ENCODE measurements at regions not wholly inside any gene's neighbourhood (a gene's known extent, or its start where the extent isn't known, plus 50 kb on each side); places are given as distances from the start of the nearest gene placed in this dataset.

DNA sequence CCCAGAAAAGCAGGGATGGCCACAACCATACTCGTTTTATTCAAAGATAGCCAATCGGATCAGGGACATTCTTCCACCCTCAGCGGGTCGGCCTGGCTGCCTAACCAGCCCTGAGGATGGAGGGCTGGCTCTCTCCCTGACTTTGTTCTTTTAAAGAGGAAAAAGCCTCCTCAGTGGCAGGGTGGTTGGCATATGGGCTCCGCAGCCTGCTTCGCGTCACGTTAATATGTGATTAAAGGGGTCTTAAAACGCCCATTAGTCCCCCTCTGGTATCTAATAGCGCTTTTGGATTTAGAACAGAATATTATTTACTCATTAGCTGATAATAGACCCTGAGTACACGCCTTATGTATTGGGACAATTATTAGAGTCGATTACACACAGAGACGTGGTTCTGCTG is 199.4 kb downstream of the PHETA1 start:
- no peak for TF ChIP-seq SP1 (IDR thresholded peaks at IDR 0.05)
- TF ChIP-seq ELF4 (IDR thresholded peaks at IDR 0.05): no peak
- TF ChIP-seq LEF1 (IDR thresholded peaks at IDR 0.05; ENCODE audit: borderline replicate concordance): no peak
- TF ChIP-seq FOXM1 (IDR thresholded peaks at IDR 0.05; ENCODE audit: borderline replicate concordance): no peak
- TF ChIP-seq FOXA1 (IDR thresholded peaks at IDR 0.05): no peak
- no peak for TF ChIP-seq FOXK2 (IDR thresholded peaks at IDR 0.05)
- TF ChIP-seq PKNOX1 (IDR thresholded peaks at IDR 0.05): no peak
- no peak for TF ChIP-seq ZNF384 (IDR thresholded peaks at IDR 0.05)
- TF ChIP-seq TARDBP (IDR thresholded peaks at IDR 0.05): no peak
- TF ChIP-seq SUZ12 (IDR thresholded peaks at IDR 0.05): no peak
- no peak for TF ChIP-seq CTBP1 (IDR thresholded peaks at IDR 0.05; ENCODE audit: borderline replicate concordance)
